H9 (cell line): ENCODE measurements at regions not wholly inside any gene's neighbourhood (a gene's known extent, or its start where the extent isn't known, plus 50 kb on each side); places are given as distances from the start of the nearest gene placed in this dataset.

Experiments
- DNase-seq: peaks from one replicate; pipeline ENCODE4 v3.0.0-alpha.2; 2017
- H2AFZ ChIP-seq: one replicate; pipeline ENCODE4 v1.6.1; 2013; ENCODE audit warnings: mild to moderate bottlenecking, low read length, control low read depth, moderate library complexity
- H2AK5ac ChIP-seq: 2 replicates; pipeline ENCODE4 v1.6.1; 2013; ENCODE audit warnings: low read length, control low read depth, mixed read lengths; ENCODE audit not compliant: insufficient read length
- H2BK120ac ChIP-seq: one replicate; pipeline ENCODE4 v1.6.1; 2013; ENCODE audit warnings: low read depth, mild to moderate bottlenecking, low read length, control low read depth, inconsistent platforms; ENCODE audit not compliant: poor library complexity, severe bottlenecking
- H2BK12ac ChIP-seq: 2 replicates; pipeline ENCODE4 v1.6.1; 2013; ENCODE audit warnings: low read length, control low read depth, mixed read lengths, low read depth; ENCODE audit not compliant: insufficient read length
- H2BK15ac ChIP-seq: 2 replicates; pipeline ENCODE4 v1.6.1; 2013; ENCODE audit warnings: low read depth, low read length, control low read depth
- H2BK20ac ChIP-seq: one replicate; pipeline ENCODE4 v1.6.1; 2013; ENCODE audit warnings: low read depth, mild to moderate bottlenecking, low read length, control low read depth, inconsistent platforms; ENCODE audit not compliant: poor library complexity, severe bottlenecking
- H2BK5ac ChIP-seq: 2 replicates; pipeline ENCODE4 v1.6.1; 2013; ENCODE audit warnings: low read length, control low read depth, mixed read lengths; ENCODE audit not compliant: insufficient read length
- H3K14ac ChIP-seq: 2 replicates; pipeline ENCODE4 v1.6.1; 2013; ENCODE audit warnings: low read length, control low read depth; ENCODE audit not compliant: insufficient read depth
- H3K18ac ChIP-seq: 2 replicates; pipeline ENCODE4 v1.6.1; 2013; ENCODE audit warnings: low read depth, mild to moderate bottlenecking, mixed read lengths, low read length, control low read depth; ENCODE audit not compliant: insufficient read length
- H3K23ac ChIP-seq: 2 replicates; pipeline ENCODE4 v1.6.1; 2013; ENCODE audit warnings: low read length, control low read depth, mixed read lengths, low read depth; ENCODE audit not compliant: insufficient read length
- H3K23me2 ChIP-seq: 2 replicates; pipeline ENCODE4 v1.6.1; 2013; ENCODE audit warnings: low read depth, mild to moderate bottlenecking, mixed read lengths, low read length, control low read depth; ENCODE audit not compliant: insufficient read length, poor library complexity, severe bottlenecking
- H3K27ac ChIP-seq: 2 replicates; pipeline ENCODE4 v1.5.1; 2013; ENCODE audit warnings: low read length, control low read depth, mixed read lengths, low read depth; ENCODE audit not compliant: insufficient read length
- H3K27me3 ChIP-seq: 2 replicates; pipeline ENCODE4 v1.6.1; 2013; ENCODE audit warnings: low read length, control low read depth, inconsistent platforms; ENCODE audit not compliant: insufficient read depth
- H3K4ac ChIP-seq: 2 replicates; pipeline ENCODE4 v1.6.1; 2013; ENCODE audit warnings: low read depth, mild to moderate bottlenecking, control low read depth, inconsistent platforms, low read length, moderate library complexity
- H3K4me1 ChIP-seq: 2 replicates; pipeline ENCODE4 v1.6.1; 2013; ENCODE audit warnings: low read length, control low read depth, inconsistent platforms; ENCODE audit not compliant: insufficient read depth
- H3K4me2 ChIP-seq: 2 replicates; pipeline ENCODE4 v1.6.1; 2013; ENCODE audit warnings: low read length, control low read depth, mixed read lengths; ENCODE audit not compliant: insufficient read length, insufficient read depth
- H3K56ac ChIP-seq: 2 replicates; pipeline ENCODE4 v1.6.1; 2013; ENCODE audit warnings: low read depth, mild to moderate bottlenecking, mixed read lengths, low read length, control low read depth; ENCODE audit not compliant: insufficient read length
- H3K79me1 ChIP-seq: 2 replicates; pipeline ENCODE4 v1.6.1; 2013; ENCODE audit warnings: low read depth, mild to moderate bottlenecking, moderate library complexity, low read length, control low read depth, inconsistent platforms; ENCODE audit not compliant: insufficient read depth, poor library complexity, severe bottlenecking
- H3K79me2 ChIP-seq: 2 replicates; pipeline ENCODE4 v1.6.1; 2013; ENCODE audit warnings: low read length, control low read depth, inconsistent platforms; ENCODE audit not compliant: insufficient read depth
- H3K9ac ChIP-seq: 2 replicates; pipeline ENCODE4 v1.6.1; 2013; ENCODE audit warnings: low read length, control low read depth, mixed read lengths; ENCODE audit not compliant: insufficient read length; ENCODE audit errors: extremely low read depth
- H3K9me3 ChIP-seq: one replicate; pipeline ENCODE4 v1.6.1; 2013; ENCODE audit warnings: low read depth, low read length, inconsistent platforms; ENCODE audit not compliant: control insufficient read depth
- H3T11ph ChIP-seq: one replicate; pipeline ENCODE4 v1.6.1; 2013; ENCODE audit warnings: mild to moderate bottlenecking, low read length, control low read depth, inconsistent platforms
- H4K20me1 ChIP-seq: one replicate; pipeline ENCODE4 v1.6.1; 2013; ENCODE audit not compliant: control insufficient read depth, insufficient read length, insufficient read depth
- H4K5ac ChIP-seq: 2 replicates; pipeline ENCODE4 v1.6.1; 2013; ENCODE audit warnings: low read depth, mild to moderate bottlenecking, mixed read lengths, low read length, control low read depth; ENCODE audit not compliant: insufficient read length
- H4K8ac ChIP-seq: replicated peaks from 2 replicates; pipeline ENCODE4 v1.6.1; 2013; ENCODE audit warnings: low read length, control low read depth, mixed read lengths, low read depth; ENCODE audit not compliant: insufficient read length
- H4K91ac ChIP-seq: 2 replicates; pipeline ENCODE4 v1.6.1; 2013; ENCODE audit warnings: low read depth, mild to moderate bottlenecking, moderate library complexity, mixed read lengths, low read length, control low read depth; ENCODE audit not compliant: insufficient read length
- H3K27ac Mint-ChIP-seq, 3 experiments: 2 replicates in 2 of 3; 3 replicates in 1 of 3; pipeline ENCODE4 v1.8.0; 2020 to 2021; ENCODE audit warnings: mixed read lengths in 3 of 3, mild to moderate bottlenecking in 1 of 3, moderate library complexity in 1 of 3
- H3K27me3 Mint-ChIP-seq: 2 replicates; pipeline ENCODE4 v1.8.0; 2021; ENCODE audit warnings: low read depth, mild to moderate bottlenecking, moderate library complexity, mixed read lengths
- H3K36me3 Mint-ChIP-seq, 3 experiments: 2 replicates in 2 of 3; 3 replicates in 1 of 3; pipeline ENCODE4 v1.8.0; 2020 to 2021; ENCODE audit warnings: low read depth in 3 of 3, mixed read lengths in 3 of 3; ENCODE audit not compliant: insufficient read depth in 1 of 3
- H3K4me1 Mint-ChIP-seq, 2 experiments: 2 replicates each; pipeline ENCODE4 v1.8.0; 2020; ENCODE audit warnings: mixed read lengths in 2 of 2
- H3K4me3 Mint-ChIP-seq, 2 experiments: 2 replicates in 1 of 2; 3 replicates in 1 of 2; pipeline ENCODE4 v1.8.0; 2020 to 2021; ENCODE audit warnings: mild to moderate bottlenecking in 2 of 2, mixed read lengths in 2 of 2, moderate library complexity in 1 of 2
- H3K9me3 Mint-ChIP-seq, 2 experiments: 2 replicates in 1 of 2; 3 replicates in 1 of 2; pipeline ENCODE4 v1.8.0; 2020; ENCODE audit warnings: mild to moderate bottlenecking in 2 of 2, mixed read lengths in 2 of 2, moderate library complexity in 1 of 2
- WGBS: extraction: QIAGEN DNeasy Blood & Tissue Kit; methylation state at CpG from one replicate; pipeline ENCODE4 v1.1.7; 2013; ENCODE audit warnings: missing lambda C conversion rate, low lambda C conversion rate, mixed read lengths; ENCODE audit not compliant: insufficient read length; ENCODE audit errors: extremely low coverage; 5-methylcytosine and 5-hydroxymethylcytosine counted together
- TF ChIP-seq, protein P1 (sequence below): fragments of 200-600 bp; sonication (generic); conservative IDR thresholded peaks from 3 replicates; pipeline ENCODE4 v1.8.0; 2021; ENCODE audit warnings: antibody characterized with exemption, mild to moderate bottlenecking

DNA sequence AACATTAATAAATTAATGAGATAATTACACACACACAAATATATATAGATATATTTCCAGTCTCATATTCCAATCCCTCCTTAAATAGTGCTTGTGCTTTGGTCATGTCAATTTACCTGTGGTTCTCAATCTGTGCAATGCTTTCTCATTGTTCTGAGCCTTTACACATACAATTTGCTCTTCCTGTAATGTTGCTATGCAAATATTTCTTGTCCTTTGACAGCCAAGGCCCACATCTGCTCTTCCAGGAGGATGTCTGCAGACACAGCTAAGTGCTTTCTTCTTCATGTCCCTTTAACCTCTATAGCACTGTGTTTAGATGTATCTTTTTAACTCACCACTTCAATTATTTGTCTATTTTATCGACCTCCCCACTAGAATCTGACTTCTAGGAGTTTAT is 67.3 kb upstream of the RAPGEF2 start:
- H3T11ph ChIP-seq, result no peak overlapping the region
- TF ChIP-seq, protein P1, sequence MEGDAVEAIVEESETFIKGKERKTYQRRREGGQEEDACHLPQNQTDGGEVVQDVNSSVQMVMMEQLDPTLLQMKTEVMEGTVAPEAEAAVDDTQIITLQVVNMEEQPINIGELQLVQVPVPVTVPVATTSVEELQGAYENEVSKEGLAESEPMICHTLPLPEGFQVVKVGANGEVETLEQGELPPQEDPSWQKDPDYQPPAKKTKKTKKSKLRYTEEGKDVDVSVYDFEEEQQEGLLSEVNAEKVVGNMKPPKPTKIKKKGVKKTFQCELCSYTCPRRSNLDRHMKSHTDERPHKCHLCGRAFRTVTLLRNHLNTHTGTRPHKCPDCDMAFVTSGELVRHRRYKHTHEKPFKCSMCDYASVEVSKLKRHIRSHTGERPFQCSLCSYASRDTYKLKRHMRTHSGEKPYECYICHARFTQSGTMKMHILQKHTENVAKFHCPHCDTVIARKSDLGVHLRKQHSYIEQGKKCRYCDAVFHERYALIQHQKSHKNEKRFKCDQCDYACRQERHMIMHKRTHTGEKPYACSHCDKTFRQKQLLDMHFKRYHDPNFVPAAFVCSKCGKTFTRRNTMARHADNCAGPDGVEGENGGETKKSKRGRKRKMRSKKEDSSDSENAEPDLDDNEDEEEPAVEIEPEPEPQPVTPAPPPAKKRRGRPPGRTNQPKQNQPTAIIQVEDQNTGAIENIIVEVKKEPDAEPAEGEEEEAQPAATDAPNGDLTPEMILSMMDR, result no peak
- Mint-ChIP-seq H3K36me3 (0 out of 7 replicates have a peak, but pooled peaks cover 0 to 1% (median 0%) of the 10 kb centered on the region in 3 experiments), H3K4me1 (peaks cover 29 to 33% of the 10 kb centered on the region in 2 experiments), H3K9me3 (no peaks in the 10 kb centered on the region), H3K27me3 (no peaks in the 10 kb centered on the region), H3K27ac (no peak overlapping the region), H3K4me3 (no peak overlapping the region)
- H3K4me2 ChIP-seq, result no peak overlapping the region
- no peaks in the 10 kb centered on the region for H3K79me1 ChIP-seq
- no peak overlapping the region for H4K8ac ChIP-seq
- H3K4me1 ChIP-seq, result peaks cover 6% of the 10 kb centered on the region; the same call in 1 of the 2 replicates
- H4K91ac ChIP-seq, result no peak overlapping the region
- H2AK5ac ChIP-seq, result no peak overlapping the region
- no peaks in the 10 kb centered on the region for H3K9me3 ChIP-seq
- no peak overlapping the region for H3K9ac ChIP-seq
- no peak overlapping the region for H2BK15ac ChIP-seq
- H2BK5ac ChIP-seq, result no peak overlapping the region
- no peaks in the 10 kb centered on the region for H3K79me2 ChIP-seq
- H2BK20ac ChIP-seq, result no peak overlapping the region
- H3K18ac ChIP-seq, result no peak overlapping the region
- no peak overlapping the region for H3K14ac ChIP-seq
- no peak overlapping the region for H4K5ac ChIP-seq
- no peak overlapping the region for H3K56ac ChIP-seq
- no peak overlapping the region for H3K4ac ChIP-seq
- no peaks in the 10 kb centered on the region for H3K23me2 ChIP-seq
- H2BK12ac ChIP-seq, result no peak overlapping the region
- H3K27me3 ChIP-seq, result no peaks in the 10 kb centered on the region
- H4K20me1 ChIP-seq, result no peaks in the 10 kb centered on the region
- H2BK120ac ChIP-seq, result no peak overlapping the region
- no peak overlapping the region for H3K23ac ChIP-seq
- no peak overlapping the region for H2AFZ ChIP-seq
- no peak for DNase-seq
- no peak overlapping the region for H3K27ac ChIP-seq
- no CpG with 5 or more reads among the region's 1 CpG for WGBS
